ENCODE measurements at regions not wholly inside any gene's neighbourhood (a gene's known extent, or its start where the extent isn't known, plus 50 kb on each side); places are given as distances from the start of the nearest gene placed in this dataset.

DNA sequence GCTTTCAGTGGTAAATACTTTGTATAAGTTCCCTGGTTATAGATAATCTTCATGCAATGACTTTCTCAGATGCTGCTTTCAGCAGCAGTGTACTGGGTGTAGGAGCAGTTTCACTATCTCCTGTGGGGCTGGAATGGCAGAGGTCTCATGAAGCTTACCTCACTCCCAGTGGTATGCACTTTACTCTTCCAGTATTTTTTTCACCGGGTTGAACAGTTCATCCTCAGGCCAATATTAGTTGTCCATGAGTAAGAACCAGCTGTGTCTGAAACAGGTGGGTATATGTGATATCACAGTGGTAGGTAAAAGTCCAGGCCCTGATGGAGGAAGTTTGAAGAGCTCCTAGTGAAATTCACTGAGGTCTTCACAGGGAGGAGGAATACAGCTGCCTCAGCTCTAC is 351.5 kb upstream of the EMCN start:
- no CpG with 5 or more reads among the region's 1 CpG for WGBS, 2 experiments (ENCODE audit: extremely low coverage in 2 of 2, insufficient read length in 1 of 2)
- no peaks in the 10 kb centered on the region for H4K20me1 ChIP-seq (ENCODE audit: insufficient read depth, low read length)
- no peak overlapping the region for H3K23ac ChIP-seq (ENCODE audit: low read depth, low read length)
- no peaks in the 10 kb centered on the region for H3K9me3 ChIP-seq (ENCODE audit: control insufficient read depth, insufficient read depth, low read length)
- H3K4me3 ChIP-seq (ENCODE audit: insufficient read depth, low read depth, low read length), result no peak overlapping the region
- H2BK120ac ChIP-seq (ENCODE audit: low read depth, low read length), result no peak overlapping the region
- H3K4me2 ChIP-seq (ENCODE audit: low read depth, low read length), result no peak overlapping the region
- H3K18ac ChIP-seq (ENCODE audit: low read depth, low read length), result no peak overlapping the region
- no peak overlapping the region for H3K14ac ChIP-seq (replicated peaks; ENCODE audit: low read depth, low read length)
- no peak overlapping the region for H2AFZ ChIP-seq (replicated peaks; ENCODE audit: low read length, poor library complexity)
- H4K5ac ChIP-seq (ENCODE audit: low read depth, low read length), result no peak overlapping the region
- no peaks in the 10 kb centered on the region for H3K27me3 ChIP-seq (ENCODE audit: control insufficient read depth, insufficient read depth, low read length)
- no peak overlapping the region for H2BK5ac ChIP-seq (ENCODE audit: low read depth, low read length, poor library complexity, severe bottlenecking)
- CTCF ChIA-PET, result no interaction called here
- no peak overlapping the region for H3K4ac ChIP-seq (ENCODE audit: low read depth, low read length)
- H3K9me1 ChIP-seq (ENCODE audit: insufficient read depth, low read length), result no peaks in the 10 kb centered on the region
- H4K8ac ChIP-seq (ENCODE audit: low read depth in 2 of 2, low read length in 2 of 2), result no peak overlapping the region
- no peak overlapping the region for H2AK9ac ChIP-seq (replicated peaks; ENCODE audit: low read depth, low read length, poor library complexity)
- TF ChIP-seq RCOR1 (IDR thresholded peaks at IDR 0.05; ENCODE audit: insufficient replicate concordance, low read length) (no peak), SMC3 (IDR thresholded peaks at IDR 0.05; ENCODE audit: low read depth, low read length) (no peak), BHLHE40 (IDR thresholded peaks at IDR 0.05; ENCODE audit: low read depth, low read length) (no peak), CEBPB (IDR thresholded peaks at IDR 0.05; ENCODE audit: low read depth, low read length) (no peak), MAFK (IDR thresholded peaks at IDR 0.05; ENCODE audit: low read depth, low read length) (no peak), RFX5 (IDR thresholded peaks at IDR 0.05; ENCODE audit: low read depth, low read length) (no peak), MXI1 (IDR thresholded peaks at IDR 0.05; ENCODE audit: borderline replicate concordance, low read depth, low read length) (no peak), POLR2A (IDR thresholded peaks at IDR 0.05; ENCODE audit: low read depth, low read length) (no peak), CHD1 (IDR thresholded peaks at IDR 0.05; ENCODE audit: low read depth, low read length) (no peak), MAZ (IDR thresholded peaks at IDR 0.05; ENCODE audit: borderline replicate concordance, low read depth, low read length) (no peak), FOS (IDR thresholded peaks at IDR 0.05; ENCODE audit: low read depth, low read length) (no peak), NFE2L2 (IDR thresholded peaks at IDR 0.05; ENCODE audit: low read depth, low read length) (no peak), RAD21 (IDR thresholded peaks at IDR 0.05; ENCODE audit: low read length) (no peak)
- TF ChIP-seq, protein P1, sequence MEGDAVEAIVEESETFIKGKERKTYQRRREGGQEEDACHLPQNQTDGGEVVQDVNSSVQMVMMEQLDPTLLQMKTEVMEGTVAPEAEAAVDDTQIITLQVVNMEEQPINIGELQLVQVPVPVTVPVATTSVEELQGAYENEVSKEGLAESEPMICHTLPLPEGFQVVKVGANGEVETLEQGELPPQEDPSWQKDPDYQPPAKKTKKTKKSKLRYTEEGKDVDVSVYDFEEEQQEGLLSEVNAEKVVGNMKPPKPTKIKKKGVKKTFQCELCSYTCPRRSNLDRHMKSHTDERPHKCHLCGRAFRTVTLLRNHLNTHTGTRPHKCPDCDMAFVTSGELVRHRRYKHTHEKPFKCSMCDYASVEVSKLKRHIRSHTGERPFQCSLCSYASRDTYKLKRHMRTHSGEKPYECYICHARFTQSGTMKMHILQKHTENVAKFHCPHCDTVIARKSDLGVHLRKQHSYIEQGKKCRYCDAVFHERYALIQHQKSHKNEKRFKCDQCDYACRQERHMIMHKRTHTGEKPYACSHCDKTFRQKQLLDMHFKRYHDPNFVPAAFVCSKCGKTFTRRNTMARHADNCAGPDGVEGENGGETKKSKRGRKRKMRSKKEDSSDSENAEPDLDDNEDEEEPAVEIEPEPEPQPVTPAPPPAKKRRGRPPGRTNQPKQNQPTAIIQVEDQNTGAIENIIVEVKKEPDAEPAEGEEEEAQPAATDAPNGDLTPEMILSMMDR (conservative IDR thresholded peaks at IDR 0.05; ENCODE audit: low read depth, low read length), result no peak
- TF ChIP-seq, protein P2, sequence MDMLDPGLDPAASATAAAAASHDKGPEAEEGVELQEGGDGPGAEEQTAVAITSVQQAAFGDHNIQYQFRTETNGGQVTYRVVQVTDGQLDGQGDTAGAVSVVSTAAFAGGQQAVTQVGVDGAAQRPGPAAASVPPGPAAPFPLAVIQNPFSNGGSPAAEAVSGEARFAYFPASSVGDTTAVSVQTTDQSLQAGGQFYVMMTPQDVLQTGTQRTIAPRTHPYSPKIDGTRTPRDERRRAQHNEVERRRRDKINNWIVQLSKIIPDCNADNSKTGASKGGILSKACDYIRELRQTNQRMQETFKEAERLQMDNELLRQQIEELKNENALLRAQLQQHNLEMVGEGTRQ (IDR thresholded peaks at IDR 0.05; ENCODE audit: low read depth, low read length), result no peak
- TF ChIP-seq, protein P3, sequence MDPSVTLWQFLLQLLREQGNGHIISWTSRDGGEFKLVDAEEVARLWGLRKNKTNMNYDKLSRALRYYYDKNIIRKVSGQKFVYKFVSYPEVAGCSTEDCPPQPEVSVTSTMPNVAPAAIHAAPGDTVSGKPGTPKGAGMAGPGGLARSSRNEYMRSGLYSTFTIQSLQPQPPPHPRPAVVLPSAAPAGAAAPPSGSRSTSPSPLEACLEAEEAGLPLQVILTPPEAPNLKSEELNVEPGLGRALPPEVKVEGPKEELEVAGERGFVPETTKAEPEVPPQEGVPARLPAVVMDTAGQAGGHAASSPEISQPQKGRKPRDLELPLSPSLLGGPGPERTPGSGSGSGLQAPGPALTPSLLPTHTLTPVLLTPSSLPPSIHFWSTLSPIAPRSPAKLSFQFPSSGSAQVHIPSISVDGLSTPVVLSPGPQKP (IDR thresholded peaks at IDR 0.05; ENCODE audit: borderline replicate concordance, low read depth, low read length), result no peak
- H3K9ac ChIP-seq (ENCODE audit: low read depth, low read length), result no peak overlapping the region
- DNase-seq, result no peak
- dilution Hi-C loops (cut with HindIII; ENCODE audit: low sequenced_read_pairs, unreplicated experiment), result no loop called here
- BruUV-seq (replicated peaks), result no TSS peak
- no peak for ATAC-seq (ENCODE audit: low read depth)
- POLR2A ChIA-PET (ENCODE audit: unreplicated experiment), result no interaction called here
- H3K56ac ChIP-seq (ENCODE audit: extremely low read depth, insufficient read depth, low read length), result no peak overlapping the region
- H2BK15ac ChIP-seq (ENCODE audit: low read depth, low read length), result no peak overlapping the region
- H3K27ac ChIP-seq (ENCODE audit: insufficient read depth, low read length), result no peak overlapping the region
- no peak overlapping the region for H4K91ac ChIP-seq (ENCODE audit: insufficient read depth, low read depth, low read length)
- in situ Hi-C loops (cut with MboI; ENCODE audit: low sequenced_read_pairs), result no loop called here
- H2BK20ac ChIP-seq (ENCODE audit: low read depth, low read length), result no peak overlapping the region
- no peaks in the 10 kb centered on the region for H3K79me1 ChIP-seq (ENCODE audit: low read depth in 1 of 2, low read length in 2 of 2)
- no peaks in the 10 kb centered on the region for H3K36me3 ChIP-seq (ENCODE audit: control insufficient read depth, insufficient read depth, low read length)
- no peaks in the 10 kb centered on the region for H3K4me1 ChIP-seq (ENCODE audit: control insufficient read depth, insufficient read depth, low read length)
- H2AK5ac ChIP-seq (ENCODE audit: low read depth, low read length), result no peak overlapping the region
- intact Hi-C loops (cut with micrococcal nuclease), result no loop called here

Data from IMR-90 (cell line).